ENCODE measurements at regions not wholly inside any gene's neighbourhood (a gene's known extent, or its start where the extent isn't known, plus 50 kb on each side); places are given as distances from the start of the nearest gene placed in this dataset.

- TF ChIP-seq CTCF (IDR thresholded peaks at IDR 0.05) (no peak), POLR2A (IDR thresholded peaks at IDR 0.05) (no peak), EP300 (IDR thresholded peaks at IDR 0.05) (no peak)
Measured at GRCh38 chr1:30342535-30343141, 380.7 kb downstream of the MATN1 start.
